ENCODE measurements at regions not wholly inside any gene's neighbourhood (a gene's known extent, or its start where the extent isn't known, plus 50 kb on each side); places are given as distances from the start of the nearest gene placed in this dataset.

GRCh38 chr15:79206940-79207339 lies 75.6 kb upstream of the ANKRD34C start:
- TF ChIP-seq CTCF (conservative IDR thresholded peaks at IDR 0.05) = no peak
- no peak for TF ChIP-seq ZFX (IDR thresholded peaks at IDR 0.05)
